Thymus (tissue), 11 donors: ENCODE measurements at regions not wholly inside any gene's neighbourhood (a gene's known extent, or its start where the extent isn't known, plus 50 kb on each side); places are given as distances from the start of the nearest gene placed in this dataset.

Source experiments
- DNase-seq, 9 donors: peaks; one replicate each; pipeline ENCODE4 v3.0.0-alpha.2; 2013; ENCODE audit warnings: low spot score in 9 of 9, low read depth in 6 of 9, missing footprints in 1 of 9
- H3K27ac ChIP-seq, 2 donors: one replicate each; pipeline ENCODE4 v1.5.1; 2013; ENCODE audit warnings: control low read depth in 1 of 2, low read depth in 1 of 2, low read length in 1 of 2, mild to moderate bottlenecking in 1 of 2, moderate library complexity in 1 of 2
- H3K27me3 ChIP-seq, 2 donors: one replicate each; pipeline ENCODE4 v1.5.1; 2013; ENCODE audit warnings: low read length in 1 of 2; ENCODE audit not compliant: control insufficient read depth in 2 of 2, insufficient read depth in 1 of 2
- H3K36me3 ChIP-seq, 2 donors: one replicate each; pipeline ENCODE4 v1.5.1; 2013; ENCODE audit warnings: low read length in 1 of 2, mild to moderate bottlenecking in 1 of 2, moderate library complexity in 1 of 2; ENCODE audit not compliant: control insufficient read depth in 2 of 2, insufficient read depth in 2 of 2
- H3K4me1 ChIP-seq, 2 donors: one replicate each; pipeline ENCODE4 v1.5.1; 2013; ENCODE audit warnings: low read length in 2 of 2; ENCODE audit not compliant: control insufficient read depth in 2 of 2, insufficient read depth in 2 of 2
- H3K4me3 ChIP-seq, 2 donors: one replicate each; pipeline ENCODE4 v1.5.1; 2013; ENCODE audit warnings: low read length in 2 of 2, control low read depth in 1 of 2, mild to moderate bottlenecking in 1 of 2
- H3K9me3 ChIP-seq, 2 donors: one replicate each; pipeline ENCODE4 v1.5.1; 2013; ENCODE audit warnings: low read length in 1 of 2, mild to moderate bottlenecking in 1 of 2; ENCODE audit not compliant: control insufficient read depth in 2 of 2, insufficient read depth in 1 of 2
- WGBS: extraction: QIAGEN DNeasy Blood & Tissue Kit; methylation state at CpG from one replicate; pipeline ENCODE4 v1.1.7; 2013; 5-methylcytosine and 5-hydroxymethylcytosine counted together
- donor health status: healthy.

- no peak overlapping the region for H3K27ac ChIP-seq
- DNase-seq, result no peak
- H3K4me1 ChIP-seq, result no peaks in the 10 kb centered on the region
These were observed 159.0 kb upstream of the TSC22D2 start for GRCh38 chr3:150248888-150249681.

GRCh38 chr3:150248116-150248887, 159.8 kb upstream of the TSC22D2 start:
- Histone ChIP-seq H3K27ac (no peak overlapping the region), H3K9me3 (no peaks in the 10 kb centered on the region)

More at GRCh38 chr3:150248888-150249681, 159.0 kb upstream of the TSC22D2 start:
- H3K36me3 ChIP-seq, result no peaks in the 10 kb centered on the region
- 97% methylated on average over 4 of the region's 4 CpGs for WGBS
- H3K27me3 ChIP-seq, result no peaks in the 10 kb centered on the region
- H3K4me3 ChIP-seq, result no peak overlapping the region
- no peaks in the 10 kb centered on the region for H3K9me3 ChIP-seq

GRCh38 chr3:150247441-150247840, 160.7 kb upstream of the TSC22D2 start:
- no peaks in the 10 kb centered on the region for H3K27me3 ChIP-seq
- H3K4me3 ChIP-seq, result no peak overlapping the region
- H3K27ac ChIP-seq, result no peak overlapping the region
- no peaks in the 10 kb centered on the region for H3K36me3 ChIP-seq
- no peaks in the 10 kb centered on the region for H3K4me1 ChIP-seq
- no peak for DNase-seq
- 97% methylated on average over 6 of the region's 6 CpGs for WGBS
- no peaks in the 10 kb centered on the region for H3K9me3 ChIP-seq

More at GRCh38 chr3:150248116-150248887, 159.8 kb upstream of the TSC22D2 start:
- H3K4me3 ChIP-seq, result no peak overlapping the region
- 84% methylated on average over 5 of the region's 5 CpGs for WGBS
- no peaks in the 10 kb centered on the region for H3K4me1 ChIP-seq
- DNase-seq, result no peak
- no peaks in the 10 kb centered on the region for H3K36me3 ChIP-seq
- no peaks in the 10 kb centered on the region for H3K27me3 ChIP-seq

GRCh38 chr3:150243466-150243865, 164.6 kb upstream of the TSC22D2 start:
- DNase-seq, result no peak
- Histone ChIP-seq H3K27me3 (no peaks in the 10 kb centered on the region), H3K36me3 (no peaks in the 10 kb centered on the region), H3K9me3 (no peaks in the 10 kb centered on the region), H3K27ac (no peak overlapping the region), H3K4me1 (no peaks in the 10 kb centered on the region), H3K4me3 (no peak overlapping the region)
- WGBS, result 96% methylated on average over 3 of the region's 3 CpGs

- H3K9me3 ChIP-seq, result no peaks in the 10 kb centered on the region
- 96% methylated on average over 3 of the region's 3 CpGs for WGBS
- H3K36me3 ChIP-seq, result no peaks in the 10 kb centered on the region
- H3K4me3 ChIP-seq, result no peak overlapping the region
- H3K27ac ChIP-seq, result peak overlapping the region in 1 of 2 donors; percentile 41
- H3K4me1 ChIP-seq, result no peaks in the 10 kb centered on the region
- no peaks in the 10 kb centered on the region for H3K27me3 ChIP-seq
- DNase-seq, result peak in 1 of 9 donors; percentile 12
These were observed 165.7 kb upstream of the TSC22D2 start for GRCh38 chr3:150242220-150242936.

GRCh38 chr3:150240891-150241290, 167.2 kb upstream of the TSC22D2 start:
- no peak for DNase-seq
- H3K4me1 ChIP-seq, result no peaks in the 10 kb centered on the region
- 99% methylated on average over 2 of the region's 2 CpGs for WGBS

GRCh38 chr3:150239766-150240165, 168.3 kb upstream of the TSC22D2 start:
- no peak for DNase-seq
- Histone ChIP-seq H3K27ac (no peak overlapping the region), H3K4me3 (no peak overlapping the region), H3K36me3 (no peaks in the 10 kb centered on the region), H3K9me3 (no peaks in the 10 kb centered on the region), H3K4me1 (no peaks in the 10 kb centered on the region), H3K27me3 (no peaks in the 10 kb centered on the region)
- WGBS, result 90% methylated on average over 1 of the region's 1 CpG

More at GRCh38 chr3:150240891-150241290, 167.2 kb upstream of the TSC22D2 start:
- no peaks in the 10 kb centered on the region for H3K36me3 ChIP-seq
- H3K4me3 ChIP-seq, result no peak overlapping the region
- H3K27ac ChIP-seq, result no peak overlapping the region
- H3K27me3 ChIP-seq, result no peaks in the 10 kb centered on the region
- H3K9me3 ChIP-seq, result no peaks in the 10 kb centered on the region

- DNase-seq, result no peak
- Histone ChIP-seq H3K4me3 (no peak overlapping the region), H3K36me3 (no peaks in the 10 kb centered on the region), H3K4me1 (no peaks in the 10 kb centered on the region), H3K27me3 (no peaks in the 10 kb centered on the region), H3K9me3 (no peaks in the 10 kb centered on the region), H3K27ac (no peak overlapping the region)
- WGBS, result 97% methylated on average over 5 of the region's 5 CpGs
These were observed 169.0 kb upstream of the TSC22D2 start for GRCh38 chr3:150238995-150239619.
